Loucy (cell line): ENCODE measurements at regions not wholly inside any gene's neighbourhood (a gene's known extent, or its start where the extent isn't known, plus 50 kb on each side); places are given as distances from the start of the nearest gene placed in this dataset.

Experiments
- CTCF ChIP-seq: fragments of 200-600 bp; sonication (generic); conservative IDR thresholded peaks from 2 replicates; pipeline ENCODE4 v1.5.1; 2014; ENCODE audit warnings: mild to moderate bottlenecking, antibody characterized with exemption, low read length
- EZH2phosphoT487 ChIP-seq: fragments of 200-600 bp; IDR thresholded peaks from 2 replicates; pipeline ENCODE4 v1.6.1; 2018; ENCODE audit warnings: antibody characterized with exemption, mild to moderate bottlenecking, moderate library complexity, borderline replicate concordance

- TF ChIP-seq CTCF (no peak), EZH2phosphoT487 (no peak)
These were observed 749.2 kb upstream of the CDH10 start for GRCh38 chr5:25393957-25394356.
